WTC11 (cell line): ENCODE measurements at regions not wholly inside any gene's neighbourhood (a gene's known extent, or its start where the extent isn't known, plus 50 kb on each side); places are given as distances from the start of the nearest gene placed in this dataset.
A peak's percentile ranks its signal among the peaks of the same experiment; 100 is the strongest.

Source experiments
- ATAC-seq: fragments of 200-7000 bp; cut with Tn5 transposase; 2 replicates; pipeline ENCODE4 v1.10.0; 2021; ENCODE audit warnings: mild to moderate bottlenecking, moderate library complexity
- CTCF ChIA-PET: fragments of 300-600 bp; sonication (Branson Sonifier 250); formaldehyde crosslinking; loops from one replicate; lab custom pipeline; 2021; ENCODE audit warnings: antibody characterized with exemption; lab: Charles Lee
- POLR2A ChIA-PET: fragments of 350-600 bp; sonication (Branson Sonifier 250); formaldehyde crosslinking; loops from one replicate; lab custom pipeline; 2021; ENCODE audit warnings: antibody characterized with exemption; lab: Charles Lee
- DNase-seq: peaks from one replicate; pipeline ENCODE4 v3.0.0; 2021; ENCODE audit warnings: low spot score
- H3K27ac Mint-ChIP-seq: 2 replicates; pipeline ENCODE4 v1.8.0; 2021; ENCODE audit warnings: mixed read lengths
- H3K27me3 Mint-ChIP-seq: 2 replicates; pipeline ENCODE4 v1.8.0; 2021; ENCODE audit warnings: low read depth, mild to moderate bottlenecking, moderate library complexity, mixed read lengths
- H3K36me3 Mint-ChIP-seq: 2 replicates; pipeline ENCODE4 v1.8.0; 2021; ENCODE audit warnings: mixed read lengths
- H3K4me1 Mint-ChIP-seq: 2 replicates; pipeline ENCODE4 v1.8.0; 2022; ENCODE audit warnings: mixed read lengths
- H3K4me3 Mint-ChIP-seq: 2 replicates; pipeline ENCODE4 v1.8.0; 2021; ENCODE audit warnings: mild to moderate bottlenecking, moderate library complexity, mixed read lengths
- H3K9me3 Mint-ChIP-seq: 2 replicates; pipeline ENCODE4 v1.8.0; 2021; ENCODE audit warnings: mixed read lengths
- ATF1 ChIP-seq: sonication (generic); formaldehyde crosslinking; IDR thresholded peaks from 2 replicates; pipeline ENCODE4 v1.8.1; 2023; ENCODE audit warnings: mild to moderate bottlenecking, moderate library complexity, missing genetic modification reagents
- CREB1 ChIP-seq: sonication (generic); formaldehyde crosslinking; IDR thresholded peaks from 2 replicates; pipeline ENCODE4 v1.8.0; 2023; ENCODE audit warnings: mild to moderate bottlenecking, missing genetic modification reagents
- E2F4 ChIP-seq: sonication (generic); formaldehyde crosslinking; IDR thresholded peaks from 2 replicates; pipeline ENCODE4 v1.8.1; 2022; ENCODE audit warnings: low read depth, mild to moderate bottlenecking, moderate library complexity, missing genetic modification reagents, borderline replicate concordance
- FOXJ3 ChIP-seq: sonication (generic); formaldehyde crosslinking; IDR thresholded peaks from 2 replicates; pipeline ENCODE4 v1.9.0; 2021; ENCODE audit warnings: missing genetic modification reagents, mild to moderate bottlenecking, borderline replicate concordance
- GRHL2 ChIP-seq: fragments of 250-450 bp; sonication (Bioruptor Pico); IDR thresholded peaks from 2 replicates; pipeline ENCODE4 v1.8.0; 2022; ENCODE audit warnings: mild to moderate bottlenecking, moderate library complexity; ENCODE audit not compliant: insufficient replicate concordance, severe bottlenecking
- JAZF1 ChIP-seq: fragments of 250-450 bp; sonication (Bioruptor Pico); IDR thresholded peaks from 2 replicates; pipeline ENCODE4 v1.9.0; 2021; ENCODE audit warnings: moderate library complexity, mild to moderate bottlenecking, inconsistent platforms
- KAT7 ChIP-seq: sonication (generic); formaldehyde crosslinking; IDR thresholded peaks from 2 replicates; pipeline ENCODE4 v1.8.1; 2023; ENCODE audit warnings: missing genetic modification reagents, mild to moderate bottlenecking, borderline replicate concordance
- ZMAT4 ChIP-seq: fragments of 250-450 bp; sonication (Bioruptor Pico); IDR thresholded peaks from 2 replicates; pipeline ENCODE4 v1.9.0; 2021; ENCODE audit warnings: mild to moderate bottlenecking
- ZNF232 ChIP-seq: sonication (generic); formaldehyde crosslinking; IDR thresholded peaks from 2 replicates; pipeline ENCODE4 v1.8.0; 2022; ENCODE audit warnings: mild to moderate bottlenecking, missing genetic modification reagents
- ZNF423 ChIP-seq: fragments of 250-450 bp; sonication (Bioruptor Pico); IDR thresholded peaks from 2 replicates; pipeline ENCODE4 v2.1.2; 2022; ENCODE audit warnings: mild to moderate bottlenecking, moderate library complexity
- TF ChIP-seq, protein P1 (sequence below): sonication (generic); formaldehyde crosslinking; IDR thresholded peaks from 2 replicates; pipeline ENCODE4 v1.8.0; 2023; ENCODE audit warnings: missing genetic modification reagents, mild to moderate bottlenecking, borderline replicate concordance

GRCh38 chr10:131750973-131751826 lies 149.6 kb upstream of the PPP2R2D start:
- Mint-ChIP-seq H3K9me3 (no peaks in the 10 kb centered on the region), H3K4me3 (no peak overlapping the region), H3K36me3 (no peaks in the 10 kb centered on the region)
- DNase-seq = no peak
- CTCF ChIA-PET = interaction anchor here (0.8 to 1.3 kb wide), 2 partner anchors 22 to 297 kb away, joined by 3 read pairs; no protein-coding TSS in a partner anchor
- TF ChIP-seq E2F4 = no peak
- TF ChIP-seq ZNF423 (CRISPR knock-in tag) = peak; percentile 71; the same call in 1 of the 2 replicates
- TF ChIP-seq, all 79 proteins: peak for 1
- Mint-ChIP-seq H3K27ac (no peak overlapping the region), H3K27me3 (no peaks in the 10 kb centered on the region; the same call in 1 of the 2 replicates), H3K4me1 (peaks cover 31% of the 10 kb centered on the region)
- POLR2A ChIA-PET = no interaction called here
- peak; percentile 14; the same call in 1 of the 2 replicates for ATAC-seq

DNA sequence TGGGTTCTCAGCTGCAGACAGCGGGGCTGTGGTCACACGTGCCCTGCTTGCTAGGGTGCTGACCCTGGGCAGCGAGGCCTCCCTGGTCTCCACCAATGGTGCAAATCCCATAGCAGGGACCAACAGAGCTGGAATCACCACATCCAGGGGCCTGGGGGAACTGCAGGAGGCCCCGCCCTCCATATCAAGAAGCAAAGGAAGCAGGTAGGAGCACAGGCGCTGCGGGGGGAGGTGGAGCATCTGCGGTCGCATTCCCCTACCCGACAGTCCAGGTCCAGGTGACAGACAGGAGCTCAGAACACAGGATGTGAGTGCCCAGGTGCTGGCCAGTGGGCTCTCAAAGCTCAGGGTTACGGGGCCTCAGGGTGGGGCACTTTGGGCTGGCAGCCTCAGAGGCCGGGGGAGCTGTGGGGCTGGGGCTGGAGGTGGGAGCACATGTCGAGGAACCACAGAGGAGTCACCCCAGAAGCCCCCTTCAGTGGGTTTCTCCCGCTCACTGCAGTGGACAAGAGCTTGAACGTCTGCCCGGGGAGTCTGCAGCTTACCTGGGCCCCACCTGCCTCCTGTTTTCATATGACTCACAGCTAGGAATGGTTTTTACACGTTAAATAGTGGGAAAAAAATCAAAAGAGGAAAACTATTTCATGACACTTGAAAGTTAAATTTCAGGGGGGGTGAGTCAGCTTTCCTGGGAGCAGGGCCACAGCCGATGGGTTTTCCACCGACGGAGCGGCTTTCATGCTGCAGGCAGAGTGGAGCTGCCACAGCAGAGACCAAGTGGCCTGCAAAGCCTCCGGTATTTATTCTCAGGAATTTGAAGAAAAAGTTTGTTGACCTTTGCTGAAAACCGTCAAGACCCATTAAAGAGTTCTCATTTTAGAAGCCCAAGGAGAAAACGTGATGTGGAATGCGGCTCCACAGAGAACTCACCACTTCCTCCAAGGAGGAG lies 148.7 kb upstream of the PPP2R2D start:
- DNase-seq (no peak), ATAC-seq (peak; percentile 34)
- H3K27me3 Mint-ChIP-seq = peaks cover 2% of the 10 kb centered on the region; the same call in 1 of the 2 replicates
- H3K9me3 Mint-ChIP-seq = no peaks in the 10 kb centered on the region
- H3K4me3 Mint-ChIP-seq = no peak overlapping the region
- TF ChIP-seq ZMAT4 (CRISPR knock-in tag) (no peak), ZNF232 (CRISPR knock-in tag) (no peak), JAZF1 (CRISPR knock-in tag) (no peak), GRHL2 (CRISPR knock-in tag) (no peak), ATF1 (no peak)
- TF ChIP-seq, protein P1, sequence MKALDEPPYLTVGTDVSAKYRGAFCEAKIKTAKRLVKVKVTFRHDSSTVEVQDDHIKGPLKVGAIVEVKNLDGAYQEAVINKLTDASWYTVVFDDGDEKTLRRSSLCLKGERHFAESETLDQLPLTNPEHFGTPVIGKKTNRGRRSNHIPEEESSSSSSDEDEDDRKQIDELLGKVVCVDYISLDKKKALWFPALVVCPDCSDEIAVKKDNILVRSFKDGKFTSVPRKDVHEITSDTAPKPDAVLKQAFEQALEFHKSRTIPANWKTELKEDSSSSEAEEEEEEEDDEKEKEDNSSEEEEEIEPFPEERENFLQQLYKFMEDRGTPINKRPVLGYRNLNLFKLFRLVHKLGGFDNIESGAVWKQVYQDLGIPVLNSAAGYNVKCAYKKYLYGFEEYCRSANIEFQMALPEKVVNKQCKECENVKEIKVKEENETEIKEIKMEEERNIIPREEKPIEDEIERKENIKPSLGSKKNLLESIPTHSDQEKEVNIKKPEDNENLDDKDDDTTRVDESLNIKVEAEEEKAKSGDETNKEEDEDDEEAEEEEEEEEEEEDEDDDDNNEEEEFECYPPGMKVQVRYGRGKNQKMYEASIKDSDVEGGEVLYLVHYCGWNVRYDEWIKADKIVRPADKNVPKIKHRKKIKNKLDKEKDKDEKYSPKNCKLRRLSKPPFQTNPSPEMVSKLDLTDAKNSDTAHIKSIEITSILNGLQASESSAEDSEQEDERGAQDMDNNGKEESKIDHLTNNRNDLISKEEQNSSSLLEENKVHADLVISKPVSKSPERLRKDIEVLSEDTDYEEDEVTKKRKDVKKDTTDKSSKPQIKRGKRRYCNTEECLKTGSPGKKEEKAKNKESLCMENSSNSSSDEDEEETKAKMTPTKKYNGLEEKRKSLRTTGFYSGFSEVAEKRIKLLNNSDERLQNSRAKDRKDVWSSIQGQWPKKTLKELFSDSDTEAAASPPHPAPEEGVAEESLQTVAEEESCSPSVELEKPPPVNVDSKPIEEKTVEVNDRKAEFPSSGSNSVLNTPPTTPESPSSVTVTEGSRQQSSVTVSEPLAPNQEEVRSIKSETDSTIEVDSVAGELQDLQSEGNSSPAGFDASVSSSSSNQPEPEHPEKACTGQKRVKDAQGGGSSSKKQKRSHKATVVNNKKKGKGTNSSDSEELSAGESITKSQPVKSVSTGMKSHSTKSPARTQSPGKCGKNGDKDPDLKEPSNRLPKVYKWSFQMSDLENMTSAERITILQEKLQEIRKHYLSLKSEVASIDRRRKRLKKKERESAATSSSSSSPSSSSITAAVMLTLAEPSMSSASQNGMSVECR (CRISPR knock-in tag) = no peak
- TF ChIP-seq, all 79 proteins: peak for 0
- ChIA-PET CTCF (interaction anchor here (0.7 to 1.3 kb wide), 5 partner anchors 9 to 298 kb away, joined by 3 to 4 read pairs (median 3); no protein-coding TSS in a partner anchor), POLR2A (no interaction called here)
- H3K27ac Mint-ChIP-seq = no peak overlapping the region
- H3K4me1 Mint-ChIP-seq = peaks cover 33% of the 10 kb centered on the region
- no peaks in the 10 kb centered on the region for H3K36me3 Mint-ChIP-seq

- no peak for ATAC-seq
- TF ChIP-seq KAT7 (CRISPR knock-in tag) (no peak), CREB1 (CRISPR knock-in tag) (no peak), FOXJ3 (CRISPR knock-in tag) (no peak), ZNF423 (CRISPR knock-in tag) (no peak)
- Mint-ChIP-seq H3K27ac (no peak overlapping the region), H3K4me1 (peaks cover 36% of the 10 kb centered on the region), H3K36me3 (no peaks in the 10 kb centered on the region), H3K9me3 (no peaks in the 10 kb centered on the region), H3K27me3 (peaks cover 2% of the 10 kb centered on the region; the same call in 1 of the 2 replicates), H3K4me3 (no peak overlapping the region)
- CTCF ChIA-PET = interaction anchor here (0.9 kb wide), 1 partner anchor 30 kb away, joined by 3 read pairs; no protein-coding TSS in a partner anchor
- POLR2A ChIA-PET = no interaction called here
- DNase-seq = no peak
Observed at GRCh38 chr10:131753336-131753735, 147.5 kb upstream of the PPP2R2D start.
